GM19452 (cell line): ENCODE measurements at regions not wholly inside any gene's neighbourhood (a gene's known extent, or its start where the extent isn't known, plus 50 kb on each side); places are given as distances from the start of the nearest gene placed in this dataset.

Experiments used
- ATAC-seq: cut with Tn5 transposase; IDR thresholded peaks from one replicate; pipeline ENCODE4 v1.9.1; 2021; ENCODE audit not compliant: unreplicated experiment

DNA sequence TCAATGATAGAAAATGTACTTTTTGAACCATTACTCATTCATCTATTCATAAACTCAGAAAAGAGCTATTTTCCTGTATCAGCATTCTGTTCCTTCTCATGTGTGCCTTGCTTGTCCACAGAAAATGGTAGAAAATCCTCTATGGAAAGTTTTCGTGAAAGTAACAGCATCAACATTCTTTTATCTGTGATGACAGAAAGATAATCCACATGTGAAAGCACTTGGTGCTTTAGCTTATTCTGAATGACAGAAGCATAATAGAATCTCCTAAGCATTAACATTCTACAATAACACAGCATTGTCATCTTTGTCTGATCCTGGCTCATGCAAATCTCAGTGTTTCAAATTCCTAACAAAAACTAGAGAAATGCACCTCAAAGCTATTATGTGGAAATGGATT is 431.9 kb downstream of the ADAMTS20 start:
- ATAC-seq, result no peak

DNA sequence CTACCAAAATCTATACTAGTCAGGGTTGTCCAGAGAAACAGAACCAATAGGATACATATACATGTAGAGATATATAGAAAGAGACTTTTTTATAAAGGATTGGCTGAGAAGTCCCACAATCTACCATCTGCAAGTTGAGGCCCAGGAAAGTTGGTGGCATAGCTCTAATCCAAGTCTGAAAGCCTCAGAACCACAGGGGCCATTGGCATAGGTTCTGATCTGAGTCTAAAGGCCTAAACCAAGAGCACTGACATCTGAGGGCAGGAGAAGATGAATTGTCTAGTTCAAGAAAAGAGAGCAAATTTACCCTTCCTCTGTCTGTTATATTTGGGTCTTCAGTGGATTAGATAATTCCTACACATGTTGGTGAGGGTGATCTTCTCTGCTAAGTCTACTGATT is 433.1 kb downstream of the ADAMTS20 start:
- ATAC-seq, result no peak

DNA sequence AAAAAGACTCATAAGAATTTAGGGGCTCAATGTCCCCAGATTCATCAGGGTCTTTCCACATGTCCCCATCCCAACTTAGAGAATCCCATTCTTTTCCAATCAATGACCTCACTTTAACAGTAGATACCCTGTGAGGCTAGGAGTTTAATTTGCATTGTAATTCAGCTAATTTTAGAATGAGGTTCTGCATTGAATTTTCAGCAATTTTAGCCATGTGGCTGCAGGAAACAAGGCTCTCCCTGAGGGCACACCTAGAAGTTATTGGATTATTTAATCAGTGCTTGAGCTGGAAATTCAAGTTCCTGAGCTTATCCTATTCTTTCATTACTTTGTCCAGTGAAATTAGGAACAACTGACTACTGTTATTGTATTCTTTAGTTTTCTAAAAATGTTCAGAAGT is 433.8 kb downstream of the ADAMTS20 start:
- no peak for ATAC-seq

DNA sequence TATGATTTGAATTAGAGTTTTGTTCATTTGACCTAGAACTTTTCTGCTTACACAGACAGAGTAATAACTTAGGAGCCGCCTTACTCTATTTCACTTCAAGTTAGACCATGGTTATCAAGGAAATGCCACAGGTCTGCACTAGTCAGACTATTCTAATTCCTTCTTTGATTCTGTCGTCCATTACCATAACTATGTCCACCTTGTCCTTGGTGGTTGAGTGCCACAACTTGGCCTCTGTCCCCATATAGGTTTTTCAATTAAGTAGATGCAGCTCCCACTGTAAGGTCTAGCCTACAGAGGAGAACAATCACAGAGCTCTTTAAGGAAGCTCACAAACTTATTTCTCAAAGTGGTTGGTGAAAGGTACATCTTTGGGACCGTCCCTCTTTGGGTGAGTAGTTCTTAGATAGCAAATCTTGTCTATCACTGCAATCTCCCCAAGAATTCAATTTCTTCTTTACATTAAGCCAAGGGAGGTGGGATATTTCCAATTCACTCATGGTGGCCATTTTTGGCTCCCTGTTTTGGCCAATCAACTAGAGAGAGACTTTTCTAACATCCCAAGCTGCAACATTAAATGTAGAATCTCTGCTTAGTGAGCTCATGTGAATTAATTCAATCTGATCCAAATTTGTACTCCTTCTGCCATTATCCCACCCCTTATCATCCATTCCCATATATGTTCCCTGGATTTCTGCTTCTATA is 434.6 kb downstream of the ADAMTS20 start:
- ATAC-seq, result no peak

DNA sequence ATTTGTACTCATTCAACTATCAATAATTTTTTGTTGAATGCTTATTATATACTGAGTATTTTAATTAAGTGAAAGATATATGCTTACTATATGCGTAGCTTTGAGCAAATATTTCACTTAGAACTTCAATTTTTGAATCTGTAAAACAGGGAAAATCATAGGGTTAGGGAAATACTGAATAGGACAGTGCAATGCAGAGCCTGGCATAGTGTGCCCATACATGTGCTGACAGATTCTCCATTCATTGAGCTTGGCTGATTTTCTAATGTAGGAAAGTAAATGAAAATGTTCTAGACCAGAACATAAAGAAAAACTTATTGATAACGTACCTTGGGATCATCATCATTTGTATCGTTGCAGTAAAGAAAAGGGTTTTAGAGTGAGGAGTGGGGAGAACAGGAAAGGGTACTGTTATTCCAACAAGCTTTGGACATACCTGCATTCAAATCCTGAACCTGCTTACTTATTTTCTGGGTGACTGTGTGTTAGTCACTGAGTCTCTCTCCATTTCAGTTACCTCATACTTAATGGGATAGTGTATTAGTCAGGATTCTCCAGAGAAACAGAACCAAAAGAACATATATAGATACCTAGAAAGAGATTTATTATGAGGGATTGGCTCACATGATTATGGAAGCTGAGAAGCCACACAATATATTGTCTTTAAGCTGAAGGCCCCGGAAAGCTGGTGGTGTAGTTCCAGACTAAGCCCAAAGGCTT is 436.4 kb downstream of the ADAMTS20 start:
- ATAC-seq, result no peak

DNA sequence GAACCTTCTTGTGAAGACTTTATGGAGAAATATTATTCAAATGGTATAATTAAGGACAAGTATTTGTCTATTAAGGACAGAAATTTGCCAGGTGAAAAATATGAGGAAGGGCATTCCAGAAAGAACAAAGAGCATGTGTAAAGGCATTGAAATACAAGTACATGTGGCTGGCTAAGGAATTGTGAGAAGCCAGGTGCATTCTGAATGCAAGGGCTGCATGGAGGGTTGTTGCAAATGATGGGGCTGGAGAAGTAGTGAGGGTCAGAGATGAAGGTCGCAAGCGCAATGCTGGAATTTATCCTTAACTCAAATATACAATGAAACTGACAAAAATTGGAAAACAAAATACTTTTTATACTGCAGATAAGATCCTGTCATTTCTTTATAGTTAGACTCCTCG is 437.7 kb downstream of the ADAMTS20 start:
- ATAC-seq, result no peak

DNA sequence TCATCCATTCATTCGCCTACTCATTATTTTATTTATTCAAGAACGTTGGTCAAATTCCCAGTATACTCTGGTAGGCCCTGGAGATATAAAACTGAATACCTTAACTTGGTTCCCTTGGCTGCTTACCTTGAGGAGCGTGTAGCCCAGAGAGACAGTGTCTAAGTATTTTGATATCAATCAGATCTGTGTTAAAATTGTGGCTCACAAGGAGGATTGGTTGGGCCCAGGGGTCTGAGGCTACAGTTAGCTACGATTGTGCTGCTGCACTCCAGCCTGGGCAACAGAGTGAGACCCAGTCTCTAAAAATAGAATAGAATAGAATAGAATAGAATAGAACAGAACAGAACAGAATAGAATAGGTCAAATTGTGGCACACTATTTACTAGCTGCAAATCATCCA is 438.4 kb downstream of the ADAMTS20 start:
- ATAC-seq, result no peak

DNA sequence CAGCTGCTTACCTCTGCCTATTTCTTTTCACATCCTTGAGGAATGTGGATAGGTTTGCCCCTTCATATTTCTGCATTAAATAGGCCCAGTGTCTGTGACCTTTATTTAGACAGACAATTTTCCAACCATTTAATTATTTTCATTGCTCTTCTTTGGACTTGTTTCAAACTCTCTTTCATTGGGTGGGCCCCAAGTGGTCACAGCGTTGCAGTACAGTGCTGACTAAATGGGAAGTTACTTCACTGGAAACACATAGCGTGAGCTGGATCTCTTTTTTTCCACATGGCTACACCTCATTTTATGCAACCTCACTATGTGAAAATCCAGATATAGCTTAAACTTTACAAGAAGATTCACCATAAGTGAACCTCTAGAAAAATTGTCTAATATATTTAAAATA is 438.9 kb downstream of the ADAMTS20 start:
- no peak for ATAC-seq

DNA sequence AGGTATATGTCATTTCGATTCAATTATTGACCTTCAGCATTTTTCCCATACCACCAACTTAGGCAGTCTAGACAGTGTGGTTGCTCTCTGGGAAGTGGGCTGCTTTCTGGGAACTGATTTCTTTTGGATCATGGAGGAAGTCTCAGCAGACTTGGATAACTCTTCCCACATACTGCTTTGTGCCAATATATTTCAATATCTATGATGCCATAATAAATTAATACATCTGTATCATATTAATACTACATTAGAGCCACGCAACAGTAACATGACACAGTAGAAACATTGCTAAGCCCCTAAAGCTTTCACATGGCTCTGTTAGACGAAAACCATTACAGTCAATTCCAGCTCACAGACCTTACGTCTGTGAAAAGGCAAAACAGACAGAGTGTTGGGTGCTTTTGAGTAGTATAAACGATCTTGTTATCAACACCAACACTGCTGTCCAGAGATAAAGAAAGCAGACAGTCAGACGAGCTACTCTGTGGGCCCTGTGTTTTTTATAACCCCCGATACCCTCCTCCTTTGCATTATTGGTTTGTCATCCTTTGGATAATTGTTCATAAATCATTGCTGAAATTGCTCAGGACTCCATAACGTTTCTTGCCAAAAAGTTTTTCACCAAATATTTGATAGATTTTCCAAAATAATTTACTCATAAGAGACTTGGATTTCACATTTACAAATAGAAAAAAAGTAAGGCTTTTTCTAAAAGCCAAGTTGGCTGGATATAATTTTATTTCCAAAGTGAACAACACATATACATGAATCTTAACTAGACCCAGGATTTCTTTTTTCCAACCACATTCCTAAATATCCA is 439.7 kb downstream of the ADAMTS20 start:
- no peak for ATAC-seq

DNA sequence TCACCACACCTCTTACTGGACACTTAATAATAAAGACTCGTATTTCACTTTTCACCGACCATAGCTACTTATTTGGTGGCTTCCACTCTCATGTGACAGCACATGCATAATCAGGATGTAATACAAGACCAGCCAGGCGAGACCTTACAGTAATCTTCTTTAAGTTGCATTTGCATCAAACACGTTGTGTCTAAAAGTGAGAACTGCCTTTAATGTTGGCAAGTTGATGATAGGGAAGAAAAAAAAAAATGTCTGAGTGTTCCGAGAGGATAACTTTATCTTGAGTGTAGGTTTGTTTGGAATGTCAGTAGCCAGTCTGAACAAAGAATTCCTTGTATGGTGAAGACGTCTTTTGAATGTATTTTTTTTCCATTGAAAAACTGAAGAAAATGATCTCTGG is 440.4 kb downstream of the ADAMTS20 start:
- no peak for ATAC-seq

DNA sequence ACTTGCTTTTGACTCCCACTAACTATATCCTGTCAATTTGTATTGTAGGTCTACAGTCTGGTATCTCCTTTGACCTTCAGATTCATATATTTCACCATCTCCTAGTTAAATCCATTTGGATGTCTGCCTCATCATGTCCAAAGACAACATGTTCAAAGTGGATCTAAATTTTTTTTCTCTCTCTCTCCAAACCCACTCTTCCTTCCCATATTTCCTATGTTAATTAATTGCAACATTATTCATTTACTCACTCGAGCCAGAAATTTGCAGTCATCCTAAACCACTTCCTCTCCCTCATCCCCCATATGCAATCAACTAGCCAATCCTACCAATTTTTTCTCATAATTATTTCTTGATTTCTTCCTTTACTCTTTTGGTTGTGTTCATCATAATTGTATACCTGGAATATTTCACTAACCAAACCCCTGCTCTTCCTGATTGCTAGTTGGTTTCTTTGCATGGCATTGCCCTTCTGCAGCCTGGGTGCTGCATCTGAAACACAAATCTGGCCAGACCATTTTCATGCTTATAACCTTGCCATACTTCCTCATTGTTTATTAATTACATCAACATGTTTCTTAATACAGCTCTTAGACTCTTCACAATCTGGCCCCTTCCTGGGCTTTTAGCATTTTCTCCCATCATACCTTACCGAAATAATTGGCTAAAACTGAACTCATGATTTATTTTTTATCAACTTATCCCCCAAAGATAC is 442.2 kb downstream of the ADAMTS20 start:
- no peak for ATAC-seq

DNA sequence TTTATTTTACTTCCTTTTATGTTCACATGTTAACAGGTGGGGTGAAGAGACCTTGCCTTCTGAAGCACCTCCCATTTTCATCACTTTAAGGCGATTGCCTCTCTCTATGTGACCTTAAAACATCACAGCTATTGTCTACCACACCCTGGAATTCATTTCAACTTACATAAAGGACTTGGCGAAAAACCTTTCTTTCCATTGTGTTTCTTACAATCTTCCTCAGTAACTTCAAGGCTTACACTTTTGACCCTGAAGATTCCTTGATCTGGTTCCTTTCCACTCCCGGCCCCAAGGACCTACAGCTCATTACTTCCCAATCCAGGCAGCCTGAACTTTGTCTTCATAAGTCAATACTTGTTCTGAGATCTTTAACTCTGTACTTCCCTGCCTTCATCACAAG is 443.3 kb downstream of the ADAMTS20 start:
- no peak for ATAC-seq

DNA sequence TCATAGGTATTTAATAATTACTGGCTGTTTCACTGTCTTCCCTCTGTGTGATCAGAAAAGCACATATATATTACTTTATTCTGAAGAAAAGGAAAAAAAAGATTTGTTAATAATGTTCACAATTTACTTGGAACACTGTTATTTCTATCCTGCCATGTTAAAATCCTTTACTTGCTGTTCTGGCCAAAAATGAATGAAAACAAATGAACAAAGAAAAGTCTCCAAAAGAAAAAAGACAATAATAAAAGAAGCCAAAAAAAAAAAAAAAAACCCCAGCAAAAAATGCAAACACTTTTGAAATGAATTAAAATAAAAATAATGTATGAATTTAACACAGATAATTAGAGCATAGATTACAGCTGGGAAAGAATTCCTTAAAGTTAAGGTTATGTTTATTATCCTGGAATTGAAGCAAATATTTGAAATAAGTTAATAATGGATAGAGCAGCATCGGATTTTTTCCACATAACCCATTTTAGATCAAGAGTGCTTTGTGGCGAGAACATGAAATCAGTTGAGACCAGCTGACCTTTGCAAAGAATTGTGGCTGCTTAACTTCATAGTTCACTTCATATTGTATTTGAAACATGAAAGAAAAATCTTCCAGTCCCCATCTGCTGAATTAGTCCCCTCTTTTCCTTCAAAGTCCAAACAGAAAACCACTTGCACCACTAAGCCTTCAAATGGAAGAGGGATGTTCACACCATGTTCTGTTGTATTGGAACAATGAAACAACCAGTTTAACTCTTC is 444.8 kb downstream of the ADAMTS20 start:
- ATAC-seq, result no peak

DNA sequence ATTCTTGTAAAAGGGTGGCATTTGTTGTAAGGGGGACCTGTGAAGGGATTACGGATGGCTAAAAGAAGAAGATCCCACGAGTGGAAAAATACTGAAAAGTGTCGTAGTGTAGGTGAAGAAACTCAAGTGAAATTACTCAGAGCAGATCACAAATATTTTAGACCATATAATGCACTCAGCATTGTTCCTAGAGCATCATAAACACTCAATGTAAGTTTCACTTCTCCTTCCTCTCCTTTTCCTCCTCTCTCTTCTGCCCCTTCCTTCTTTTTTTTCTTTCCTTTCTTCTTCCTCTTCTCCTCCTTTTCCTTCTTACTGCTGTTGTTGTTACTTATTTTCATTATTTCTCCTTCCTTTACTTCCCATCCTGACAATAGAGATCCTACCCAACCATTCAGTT is 445.6 kb downstream of the ADAMTS20 start:
- ATAC-seq, result no peak

DNA sequence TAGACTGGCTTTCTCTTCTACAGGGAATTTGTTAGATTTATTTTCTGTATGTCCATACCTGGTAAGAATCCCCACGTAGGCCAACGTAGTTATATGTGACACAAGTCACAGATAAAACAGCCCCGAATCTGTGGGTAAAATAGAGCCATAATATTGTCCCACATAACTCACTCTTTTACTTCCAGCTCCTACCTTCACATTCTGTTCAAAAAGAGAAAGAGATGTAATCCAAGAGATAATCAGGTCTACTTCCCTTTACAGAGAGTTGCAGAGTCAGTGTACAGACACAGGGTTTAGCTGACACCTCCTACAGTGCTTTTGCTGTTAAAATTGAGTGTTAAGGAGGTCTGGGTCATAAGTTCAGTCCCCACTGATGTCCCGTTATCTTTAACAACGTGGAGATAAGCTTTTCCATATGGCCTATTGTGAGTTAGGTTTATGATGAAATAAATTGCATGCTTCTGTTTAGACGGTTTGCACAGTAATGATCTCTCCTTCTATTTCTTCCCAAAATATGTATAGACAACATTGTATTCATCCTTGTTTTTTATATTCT is 446.5 kb downstream of the ADAMTS20 start:
- ATAC-seq, result no peak

DNA sequence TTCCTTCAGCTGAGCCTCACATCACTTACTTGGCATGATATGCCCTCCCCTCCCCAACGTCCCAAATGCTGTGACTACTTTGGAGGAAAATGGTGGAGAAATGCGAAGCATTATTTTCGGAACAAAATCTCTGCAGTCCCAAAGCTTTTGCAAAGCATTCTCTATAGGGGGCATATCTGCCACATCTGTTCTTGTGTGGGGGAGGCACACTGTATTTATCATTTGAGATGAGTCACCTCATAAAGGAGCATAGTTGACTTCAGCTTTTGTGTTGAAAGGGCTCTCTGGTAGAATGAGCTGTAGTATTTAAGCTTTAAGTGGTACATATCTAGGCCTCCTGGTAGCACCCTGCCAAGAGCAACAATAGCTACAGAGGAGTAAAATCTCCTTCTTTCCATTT is 447.5 kb downstream of the ADAMTS20 start:
- no peak for ATAC-seq

DNA sequence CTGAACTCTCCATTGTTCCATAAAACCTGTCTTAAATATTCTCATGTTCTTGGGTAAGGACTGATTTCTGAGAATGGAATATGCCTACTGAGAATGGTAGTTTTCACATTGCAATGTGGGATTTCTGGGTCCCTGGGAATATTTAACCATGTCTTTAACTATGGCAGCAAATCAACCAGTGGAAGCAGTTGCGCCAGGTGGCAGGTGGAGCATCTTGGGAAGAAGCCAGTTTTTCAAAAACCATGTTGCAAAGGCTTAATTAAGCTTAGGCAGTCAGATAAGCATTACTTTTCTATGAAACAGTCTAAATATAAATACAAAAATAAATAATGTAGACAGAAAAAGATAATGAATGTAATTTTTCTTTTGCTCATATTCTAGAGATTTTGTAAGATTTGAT is 448.1 kb downstream of the ADAMTS20 start:
- ATAC-seq, result no peak

DNA sequence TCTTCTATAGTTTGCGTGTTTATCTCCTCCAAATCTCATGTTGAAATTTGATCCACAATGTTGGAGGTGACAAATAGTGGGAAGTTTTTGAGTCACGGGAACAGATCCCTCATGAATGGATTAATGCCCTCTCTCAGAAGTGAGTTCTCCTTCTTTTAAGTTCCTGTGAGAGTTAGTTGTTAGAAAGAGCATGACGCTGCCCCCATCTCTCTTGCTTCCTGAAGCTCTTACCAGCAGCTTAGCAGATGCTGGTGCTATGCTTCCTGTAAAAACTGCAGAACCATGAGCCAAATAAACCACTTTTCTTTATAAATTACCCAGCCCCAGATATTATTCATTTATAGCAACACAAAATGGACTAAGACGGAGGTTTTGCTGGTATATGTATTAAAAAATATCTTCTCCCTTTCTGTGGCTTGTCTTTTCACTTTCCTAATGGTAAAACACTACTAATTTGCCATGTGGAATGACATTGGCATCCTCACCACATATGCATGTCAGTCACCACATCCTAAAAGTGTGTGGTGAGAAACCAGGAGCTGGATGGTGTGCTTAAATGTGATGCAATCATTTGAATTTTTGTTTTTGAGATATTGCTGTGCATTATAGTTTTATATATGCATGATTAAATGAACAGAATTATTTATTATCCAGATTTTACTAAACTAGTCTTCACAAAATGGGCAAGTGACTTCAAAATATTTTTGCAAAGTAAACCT is 449.3 kb downstream of the ADAMTS20 start:
- ATAC-seq, result no peak

DNA sequence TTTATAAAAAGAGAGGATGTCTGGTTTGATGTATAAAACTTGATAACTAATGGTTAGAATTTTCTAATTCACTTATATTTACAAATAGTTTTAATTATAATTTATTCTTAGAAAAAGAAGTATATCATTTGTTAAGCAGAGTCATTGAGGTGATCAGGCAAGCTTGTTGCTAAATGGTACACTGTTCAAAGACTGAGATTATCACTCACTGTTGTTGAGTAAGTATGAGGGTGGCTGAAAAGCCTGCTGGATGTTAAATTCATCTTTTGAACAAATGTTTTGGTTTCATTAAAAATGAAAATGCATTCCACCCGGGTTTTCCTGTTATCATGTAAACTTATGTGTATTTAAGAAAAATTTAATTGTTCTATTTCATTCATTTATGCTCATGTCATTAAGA is 451.8 kb downstream of the ADAMTS20 start:
- no peak for ATAC-seq

DNA sequence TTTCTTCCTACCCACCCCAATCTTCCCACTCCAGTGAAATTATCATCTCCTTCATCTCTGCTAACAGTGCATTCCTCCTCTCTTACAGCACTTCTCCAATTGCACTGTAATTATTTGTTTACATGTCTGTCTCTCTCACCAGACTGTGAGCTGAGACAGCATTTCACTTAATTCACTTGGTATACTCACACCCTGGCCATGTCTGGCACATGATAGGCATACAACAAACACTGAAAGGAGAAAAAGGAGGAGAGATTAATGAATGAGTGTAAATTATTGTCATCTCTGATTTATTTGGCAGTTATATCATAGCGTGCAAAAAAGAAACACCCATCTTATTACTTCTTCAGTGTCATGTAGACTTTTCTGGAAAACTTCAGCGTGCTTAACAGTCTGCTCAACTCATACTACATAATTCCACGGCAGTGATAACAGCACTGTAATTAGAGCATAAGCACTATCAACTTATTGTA is 452.3 kb downstream of the ADAMTS20 start:
- no peak for ATAC-seq
